WTC11 (cell line): ENCODE measurements at regions not wholly inside any gene's neighbourhood (a gene's known extent, or its start where the extent isn't known, plus 50 kb on each side); places are given as distances from the start of the nearest gene placed in this dataset.

Source experiments
- ATAC-seq: fragments of 200-7000 bp; cut with Tn5 transposase; 2 replicates; pipeline ENCODE4 v1.10.0; 2021; ENCODE audit warnings: mild to moderate bottlenecking, moderate library complexity
- CTCF ChIA-PET: fragments of 300-600 bp; sonication (Branson Sonifier 250); formaldehyde crosslinking; loops from one replicate; lab custom pipeline; 2021; ENCODE audit warnings: antibody characterized with exemption; lab: Charles Lee
- POLR2A ChIA-PET: fragments of 350-600 bp; sonication (Branson Sonifier 250); formaldehyde crosslinking; loops from one replicate; lab custom pipeline; 2021; ENCODE audit warnings: antibody characterized with exemption; lab: Charles Lee
- DNase-seq: peaks from one replicate; pipeline ENCODE4 v3.0.0; 2021; ENCODE audit warnings: low spot score
- H3K27ac Mint-ChIP-seq: 2 replicates; pipeline ENCODE4 v1.8.0; 2021; ENCODE audit warnings: mixed read lengths
- H3K27me3 Mint-ChIP-seq: 2 replicates; pipeline ENCODE4 v1.8.0; 2021; ENCODE audit warnings: low read depth, mild to moderate bottlenecking, moderate library complexity, mixed read lengths
- H3K36me3 Mint-ChIP-seq: 2 replicates; pipeline ENCODE4 v1.8.0; 2021; ENCODE audit warnings: mixed read lengths
- H3K4me1 Mint-ChIP-seq: 2 replicates; pipeline ENCODE4 v1.8.0; 2022; ENCODE audit warnings: mixed read lengths
- H3K4me3 Mint-ChIP-seq: 2 replicates; pipeline ENCODE4 v1.8.0; 2021; ENCODE audit warnings: mild to moderate bottlenecking, moderate library complexity, mixed read lengths
- H3K9me3 Mint-ChIP-seq: 2 replicates; pipeline ENCODE4 v1.8.0; 2021; ENCODE audit warnings: mixed read lengths
- CREM ChIP-seq: sonication (generic); formaldehyde crosslinking; IDR thresholded peaks from 2 replicates; pipeline ENCODE4 v1.8.1; 2022; ENCODE audit warnings: mild to moderate bottlenecking, missing genetic modification reagents, moderate library complexity
- FOXP1 ChIP-seq: sonication (generic); formaldehyde crosslinking; IDR thresholded peaks from 2 replicates; pipeline ENCODE4 v1.8.0; 2022; ENCODE audit warnings: missing genetic modification reagents, mild to moderate bottlenecking, moderate library complexity, borderline replicate concordance
- FOXP4 ChIP-seq: sonication (generic); formaldehyde crosslinking; IDR thresholded peaks from 2 replicates; pipeline ENCODE4 v1.8.0; 2022; ENCODE audit warnings: mild to moderate bottlenecking, missing genetic modification reagents
- NFATC4 ChIP-seq: fragments of 250-450 bp; sonication (Bioruptor Pico); IDR thresholded peaks from 2 replicates; pipeline ENCODE4 v1.9.0; 2021; ENCODE audit warnings: mild to moderate bottlenecking
- NFE2L1 ChIP-seq: sonication (generic); formaldehyde crosslinking; IDR thresholded peaks from 2 replicates; pipeline ENCODE4 v1.8.1; 2023; ENCODE audit warnings: missing genetic modification reagents
- ZBTB21 ChIP-seq: sonication (generic); formaldehyde crosslinking; IDR thresholded peaks from 2 replicates; pipeline ENCODE4 v1.8.1; 2023; ENCODE audit warnings: mild to moderate bottlenecking, missing genetic modification reagents, borderline replicate concordance
- ZMAT4 ChIP-seq: fragments of 250-450 bp; sonication (Bioruptor Pico); IDR thresholded peaks from 2 replicates; pipeline ENCODE4 v1.9.0; 2021; ENCODE audit warnings: mild to moderate bottlenecking
- ZNF532 ChIP-seq: fragments of 250-450 bp; sonication (Bioruptor Pico); IDR thresholded peaks from 2 replicates; pipeline ENCODE4 v1.9.0; 2021; ENCODE audit warnings: mild to moderate bottlenecking, borderline replicate concordance
- TF ChIP-seq, protein P1 (sequence below): fragments of 250-450 bp; sonication (Bioruptor Pico); conservative IDR thresholded peaks from 2 replicates; pipeline ENCODE4 v1.9.0; 2021; ENCODE audit warnings: mild to moderate bottlenecking
- TF ChIP-seq, protein P2 (sequence below): fragments of 250-450 bp; sonication (Bioruptor Pico); IDR thresholded peaks from 2 replicates; pipeline ENCODE4 v1.8.0; 2021; ENCODE audit warnings: mild to moderate bottlenecking
- TF ChIP-seq, protein P3 (sequence below): fragments of 250-450 bp; sonication (Bioruptor Pico); IDR thresholded peaks from 2 replicates; pipeline ENCODE4 v1.9.0; 2021; ENCODE audit warnings: mild to moderate bottlenecking
- TF ChIP-seq, protein P4 (sequence below): sonication (generic); formaldehyde crosslinking; IDR thresholded peaks from 2 replicates; pipeline ENCODE4 v1.8.1; 2022; ENCODE audit warnings: low read depth, missing genetic modification reagents, borderline replicate concordance

- TF ChIP-seq ZBTB21 (CRISPR knock-in tag) (no peak), ZMAT4 (CRISPR knock-in tag) (no peak), NFATC4 (no peak)
- TF ChIP-seq, protein P1, sequence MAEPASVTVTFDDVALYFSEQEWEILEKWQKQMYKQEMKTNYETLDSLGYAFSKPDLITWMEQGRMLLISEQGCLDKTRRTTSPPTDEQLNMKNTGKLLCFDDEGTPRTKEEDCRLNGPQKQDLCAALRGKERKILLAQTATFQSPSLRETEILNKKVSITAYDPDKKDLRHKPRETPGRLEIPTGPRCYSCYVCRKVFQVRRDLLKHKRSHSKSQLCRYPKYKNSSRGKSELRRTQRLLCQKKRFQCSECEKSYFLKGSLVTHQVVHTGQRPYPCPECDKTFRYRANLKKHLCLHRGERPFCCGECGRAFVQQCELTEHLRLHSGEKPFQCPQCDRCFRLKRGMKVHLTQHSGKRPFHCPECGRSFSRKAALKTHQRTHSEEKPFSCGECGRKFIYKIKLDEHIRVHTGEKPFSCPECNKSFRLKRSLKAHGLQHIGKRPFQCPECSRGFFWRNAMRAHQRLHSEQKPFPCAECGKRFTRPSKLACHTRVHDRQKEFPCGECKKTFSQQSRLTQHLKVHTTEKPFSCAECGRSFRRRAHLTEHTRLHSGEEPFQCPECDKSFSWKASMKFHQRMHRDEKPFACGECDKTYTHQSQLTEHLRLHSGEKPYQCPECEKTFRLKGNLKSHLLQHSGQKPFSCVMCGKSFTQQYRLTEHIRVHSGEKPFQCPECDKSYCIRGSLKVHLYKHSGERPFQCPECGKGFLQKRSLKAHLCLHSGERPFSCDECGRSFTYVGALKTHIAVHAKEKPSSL (CRISPR knock-in tag): no peak
- TF ChIP-seq, protein P2, sequence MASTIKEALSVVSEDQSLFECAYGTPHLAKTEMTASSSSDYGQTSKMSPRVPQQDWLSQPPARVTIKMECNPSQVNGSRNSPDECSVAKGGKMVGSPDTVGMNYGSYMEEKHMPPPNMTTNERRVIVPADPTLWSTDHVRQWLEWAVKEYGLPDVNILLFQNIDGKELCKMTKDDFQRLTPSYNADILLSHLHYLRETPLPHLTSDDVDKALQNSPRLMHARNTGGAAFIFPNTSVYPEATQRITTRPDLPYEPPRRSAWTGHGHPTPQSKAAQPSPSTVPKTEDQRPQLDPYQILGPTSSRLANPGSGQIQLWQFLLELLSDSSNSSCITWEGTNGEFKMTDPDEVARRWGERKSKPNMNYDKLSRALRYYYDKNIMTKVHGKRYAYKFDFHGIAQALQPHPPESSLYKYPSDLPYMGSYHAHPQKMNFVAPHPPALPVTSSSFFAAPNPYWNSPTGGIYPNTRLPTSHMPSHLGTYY: no peak
Measured at GRCh38 chr4:112842513-112842912, 205.6 kb downstream of the LARP7 start (continued).

DNA sequence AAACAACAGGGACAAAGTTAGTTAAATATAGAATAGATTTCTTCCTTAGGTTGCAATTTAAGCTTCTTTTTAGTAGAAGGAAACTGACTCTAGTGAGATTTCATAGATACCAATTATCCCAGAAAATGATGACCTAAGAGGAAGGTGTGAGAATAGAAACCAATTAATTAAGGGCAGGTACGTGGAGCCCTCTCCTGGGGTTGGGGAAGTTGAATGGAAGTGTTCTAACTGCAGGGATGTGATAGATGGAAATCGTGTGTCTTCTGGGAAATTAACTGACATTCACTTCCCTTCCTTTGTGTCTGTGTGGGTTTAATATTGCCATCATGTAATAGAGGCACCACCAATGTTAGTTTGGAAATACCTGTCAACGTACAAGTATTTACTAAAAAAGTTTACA is 204.1 kb upstream of the ANK2 start:
- CTCF ChIA-PET: no interaction called here
- ATAC-seq: no peak
- no peak for DNase-seq
- Mint-ChIP-seq H3K4me3 (no peak overlapping the region), H3K4me1 (peaks cover 23% of the 10 kb centered on the region), H3K27ac (no peak overlapping the region), H3K27me3 (no peaks in the 10 kb centered on the region), H3K9me3 (no peaks in the 10 kb centered on the region), H3K36me3 (no peaks in the 10 kb centered on the region)
- TF ChIP-seq, protein P3, sequence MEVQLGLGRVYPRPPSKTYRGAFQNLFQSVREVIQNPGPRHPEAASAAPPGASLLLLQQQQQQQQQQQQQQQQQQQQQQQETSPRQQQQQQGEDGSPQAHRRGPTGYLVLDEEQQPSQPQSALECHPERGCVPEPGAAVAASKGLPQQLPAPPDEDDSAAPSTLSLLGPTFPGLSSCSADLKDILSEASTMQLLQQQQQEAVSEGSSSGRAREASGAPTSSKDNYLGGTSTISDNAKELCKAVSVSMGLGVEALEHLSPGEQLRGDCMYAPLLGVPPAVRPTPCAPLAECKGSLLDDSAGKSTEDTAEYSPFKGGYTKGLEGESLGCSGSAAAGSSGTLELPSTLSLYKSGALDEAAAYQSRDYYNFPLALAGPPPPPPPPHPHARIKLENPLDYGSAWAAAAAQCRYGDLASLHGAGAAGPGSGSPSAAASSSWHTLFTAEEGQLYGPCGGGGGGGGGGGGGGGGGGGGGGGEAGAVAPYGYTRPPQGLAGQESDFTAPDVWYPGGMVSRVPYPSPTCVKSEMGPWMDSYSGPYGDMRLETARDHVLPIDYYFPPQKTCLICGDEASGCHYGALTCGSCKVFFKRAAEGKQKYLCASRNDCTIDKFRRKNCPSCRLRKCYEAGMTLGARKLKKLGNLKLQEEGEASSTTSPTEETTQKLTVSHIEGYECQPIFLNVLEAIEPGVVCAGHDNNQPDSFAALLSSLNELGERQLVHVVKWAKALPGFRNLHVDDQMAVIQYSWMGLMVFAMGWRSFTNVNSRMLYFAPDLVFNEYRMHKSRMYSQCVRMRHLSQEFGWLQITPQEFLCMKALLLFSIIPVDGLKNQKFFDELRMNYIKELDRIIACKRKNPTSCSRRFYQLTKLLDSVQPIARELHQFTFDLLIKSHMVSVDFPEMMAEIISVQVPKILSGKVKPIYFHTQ (CRISPR knock-in tag): no peak
- TF ChIP-seq FOXP1 (CRISPR knock-in tag) (no peak), CREM (no peak), NFE2L1 (no peak), FOXP4 (CRISPR knock-in tag) (no peak), ZNF532 (CRISPR knock-in tag) (no peak)
- TF ChIP-seq, protein P4, sequence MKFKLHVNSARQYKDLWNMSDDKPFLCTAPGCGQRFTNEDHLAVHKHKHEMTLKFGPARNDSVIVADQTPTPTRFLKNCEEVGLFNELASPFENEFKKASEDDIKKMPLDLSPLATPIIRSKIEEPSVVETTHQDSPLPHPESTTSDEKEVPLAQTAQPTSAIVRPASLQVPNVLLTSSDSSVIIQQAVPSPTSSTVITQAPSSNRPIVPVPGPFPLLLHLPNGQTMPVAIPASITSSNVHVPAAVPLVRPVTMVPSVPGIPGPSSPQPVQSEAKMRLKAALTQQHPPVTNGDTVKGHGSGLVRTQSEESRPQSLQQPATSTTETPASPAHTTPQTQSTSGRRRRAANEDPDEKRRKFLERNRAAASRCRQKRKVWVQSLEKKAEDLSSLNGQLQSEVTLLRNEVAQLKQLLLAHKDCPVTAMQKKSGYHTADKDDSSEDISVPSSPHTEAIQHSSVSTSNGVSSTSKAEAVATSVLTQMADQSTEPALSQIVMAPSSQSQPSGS (CRISPR knock-in tag): no peak
- POLR2A ChIA-PET: no interaction called here
